D721Med (cell line): ENCODE measurements at regions not wholly inside any gene's neighbourhood (a gene's known extent, or its start where the extent isn't known, plus 50 kb on each side); places are given as distances from the start of the nearest gene placed in this dataset.

Experiments
- DNase-seq: peaks from one replicate; pipeline ENCODE4 v3.0.0; 2011; ENCODE audit warnings: low spot score; ENCODE audit not compliant: insufficient read length
- FAIRE-seq: peaks from 2 replicates; lab custom pipeline; 2011; peaks lifted over from hg19 to GRCh38; lab: Jason Lieb, UNC
- TF ChIP-seq, protein P1 (sequence below): IDR thresholded peaks from 2 replicates; pipeline ENCODE4 v1.5.1; 2012; ENCODE audit warnings: mild to moderate bottlenecking, control low read depth; ENCODE audit not compliant: insufficient read depth; ENCODE audit errors: missing control alignments

- no peak for FAIRE-seq
- DNase-seq, result no peak
- TF ChIP-seq, protein P1, sequence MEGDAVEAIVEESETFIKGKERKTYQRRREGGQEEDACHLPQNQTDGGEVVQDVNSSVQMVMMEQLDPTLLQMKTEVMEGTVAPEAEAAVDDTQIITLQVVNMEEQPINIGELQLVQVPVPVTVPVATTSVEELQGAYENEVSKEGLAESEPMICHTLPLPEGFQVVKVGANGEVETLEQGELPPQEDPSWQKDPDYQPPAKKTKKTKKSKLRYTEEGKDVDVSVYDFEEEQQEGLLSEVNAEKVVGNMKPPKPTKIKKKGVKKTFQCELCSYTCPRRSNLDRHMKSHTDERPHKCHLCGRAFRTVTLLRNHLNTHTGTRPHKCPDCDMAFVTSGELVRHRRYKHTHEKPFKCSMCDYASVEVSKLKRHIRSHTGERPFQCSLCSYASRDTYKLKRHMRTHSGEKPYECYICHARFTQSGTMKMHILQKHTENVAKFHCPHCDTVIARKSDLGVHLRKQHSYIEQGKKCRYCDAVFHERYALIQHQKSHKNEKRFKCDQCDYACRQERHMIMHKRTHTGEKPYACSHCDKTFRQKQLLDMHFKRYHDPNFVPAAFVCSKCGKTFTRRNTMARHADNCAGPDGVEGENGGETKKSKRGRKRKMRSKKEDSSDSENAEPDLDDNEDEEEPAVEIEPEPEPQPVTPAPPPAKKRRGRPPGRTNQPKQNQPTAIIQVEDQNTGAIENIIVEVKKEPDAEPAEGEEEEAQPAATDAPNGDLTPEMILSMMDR, result no peak
Observed at GRCh38 chr5:74082512-74083055, 456.6 kb downstream of the ARHGEF28 start.

GRCh38 chr5:74081126-74081525 is 455.1 kb downstream of the ARHGEF28 start:
- FAIRE-seq, result no peak
- DNase-seq, result no peak
- TF ChIP-seq, protein P1, result no peak

GRCh38 chr5:74079971-74080556 is 454.1 kb downstream of the ARHGEF28 start:
- no peak for DNase-seq
- no peak for FAIRE-seq
- TF ChIP-seq, protein P1, result no peak

GRCh38 chr5:74075501-74076484 is 449.8 kb downstream of the ARHGEF28 start:
- DNase-seq, result no peak
- TF ChIP-seq, protein P1, result no peak
- no peak for FAIRE-seq

GRCh38 chr5:74074111-74074510 is 448.1 kb downstream of the ARHGEF28 start:
- DNase-seq, result no peak
- no peak for FAIRE-seq
- TF ChIP-seq, protein P1, result no peak

DNA sequence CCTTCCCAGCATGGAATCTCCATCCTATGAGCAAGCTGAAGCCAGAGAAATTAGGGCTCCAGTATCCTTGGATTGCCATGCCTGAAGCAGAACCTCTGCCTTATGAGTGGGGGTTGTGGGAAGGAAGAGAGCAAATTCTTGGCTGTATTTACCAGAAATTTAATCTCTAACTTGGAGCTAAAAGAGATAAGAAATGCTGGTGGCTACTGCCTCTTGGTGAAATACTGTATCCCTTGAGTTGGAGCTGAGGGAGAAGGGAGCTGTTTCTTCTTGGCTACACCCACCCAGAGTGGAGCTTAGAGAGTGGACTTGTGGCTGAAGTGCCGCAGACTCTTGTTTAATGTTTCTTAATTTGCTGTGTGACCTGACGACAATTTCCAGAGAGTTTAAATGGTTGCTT is 447.3 kb downstream of the ARHGEF28 start:
- TF ChIP-seq, protein P1, result no peak
- FAIRE-seq (no peak), DNase-seq (no peak)
